Esophagus squamous epithelium (tissue), 4 donors: ENCODE measurements at regions not wholly inside any gene's neighbourhood (a gene's known extent, or its start where the extent isn't known, plus 50 kb on each side); places are given as distances from the start of the nearest gene placed in this dataset.

Experiments used
- POLR2A ChIP-seq, 4 donors: fragments of 450-650 bp; IDR thresholded peaks; one replicate each; pipeline ENCODE4 v1.6.1; 2017; ENCODE audit warnings: antibody characterized with exemption in 4 of 4, mild to moderate bottlenecking in 4 of 4, moderate library complexity in 3 of 4
- TF ChIP-seq, protein P1 (sequence below), 6 experiments: fragments of 450-650 bp in 4 of 6; fragments of 200-600 bp in 2 of 6; sonication (generic) in 2 of 6; IDR thresholded peaks; one replicate each; pipeline ENCODE4 v1.5.1; 2016 to 2019; ENCODE audit warnings: antibody characterized with exemption in 6 of 6, mild to moderate bottlenecking in 4 of 6, moderate library complexity in 4 of 6

DNA sequence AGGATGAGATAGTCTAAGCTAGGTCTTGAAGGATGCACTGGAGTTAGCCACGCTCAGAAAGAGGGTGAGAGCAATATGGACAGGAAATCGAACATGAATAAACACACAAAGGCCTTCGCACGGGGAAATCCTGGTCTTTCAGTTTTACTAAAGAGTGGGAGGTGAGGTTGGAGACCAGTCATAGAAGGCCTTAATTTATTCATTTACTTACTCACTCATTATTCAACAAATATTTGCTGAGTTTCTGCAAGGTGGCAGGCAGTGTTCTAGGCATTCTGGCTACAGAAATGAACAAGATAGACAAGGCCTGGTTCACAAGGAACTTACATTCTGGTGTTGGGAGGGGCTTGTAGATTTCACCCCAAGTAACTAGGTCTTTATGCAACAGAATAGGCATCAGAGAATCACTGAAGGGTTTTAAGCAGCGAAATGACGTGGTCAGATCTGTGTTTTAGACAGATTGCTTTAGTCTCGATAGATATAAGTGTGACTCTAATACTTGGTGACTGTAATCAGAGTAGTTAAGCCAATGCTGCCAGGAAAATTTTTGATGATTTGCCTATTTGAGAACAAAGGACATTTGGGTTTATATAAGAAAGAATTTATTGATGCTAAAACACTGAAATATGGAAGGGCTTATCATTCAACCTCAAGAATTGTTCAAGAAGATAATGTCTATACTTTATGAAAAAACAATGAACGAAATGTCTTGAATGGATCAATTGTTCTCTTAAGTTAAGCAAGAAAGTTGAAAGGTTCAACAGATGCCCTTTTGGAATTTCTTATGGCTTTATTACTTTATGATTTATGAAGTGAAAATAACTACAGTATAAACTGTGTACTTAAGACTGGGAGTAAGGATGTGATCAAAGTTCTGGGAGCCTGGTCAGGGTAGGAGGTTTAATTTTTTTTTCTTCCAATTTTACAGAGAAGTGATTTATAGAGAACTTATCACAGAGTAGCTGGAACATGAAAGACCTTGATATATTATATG, 184.4 kb upstream of the CASK start:
- TF ChIP-seq, protein P1, sequence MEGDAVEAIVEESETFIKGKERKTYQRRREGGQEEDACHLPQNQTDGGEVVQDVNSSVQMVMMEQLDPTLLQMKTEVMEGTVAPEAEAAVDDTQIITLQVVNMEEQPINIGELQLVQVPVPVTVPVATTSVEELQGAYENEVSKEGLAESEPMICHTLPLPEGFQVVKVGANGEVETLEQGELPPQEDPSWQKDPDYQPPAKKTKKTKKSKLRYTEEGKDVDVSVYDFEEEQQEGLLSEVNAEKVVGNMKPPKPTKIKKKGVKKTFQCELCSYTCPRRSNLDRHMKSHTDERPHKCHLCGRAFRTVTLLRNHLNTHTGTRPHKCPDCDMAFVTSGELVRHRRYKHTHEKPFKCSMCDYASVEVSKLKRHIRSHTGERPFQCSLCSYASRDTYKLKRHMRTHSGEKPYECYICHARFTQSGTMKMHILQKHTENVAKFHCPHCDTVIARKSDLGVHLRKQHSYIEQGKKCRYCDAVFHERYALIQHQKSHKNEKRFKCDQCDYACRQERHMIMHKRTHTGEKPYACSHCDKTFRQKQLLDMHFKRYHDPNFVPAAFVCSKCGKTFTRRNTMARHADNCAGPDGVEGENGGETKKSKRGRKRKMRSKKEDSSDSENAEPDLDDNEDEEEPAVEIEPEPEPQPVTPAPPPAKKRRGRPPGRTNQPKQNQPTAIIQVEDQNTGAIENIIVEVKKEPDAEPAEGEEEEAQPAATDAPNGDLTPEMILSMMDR (IDR thresholded peaks at IDR 0.05), result no peak
- TF ChIP-seq POLR2A (IDR thresholded peaks at IDR 0.05), result no peak
